ENCODE measurements at regions not wholly inside any gene's neighbourhood (a gene's known extent, or its start where the extent isn't known, plus 50 kb on each side); places are given as distances from the start of the nearest gene placed in this dataset.
"Not testable (repeated sequence)": the region's sequence is repeated elsewhere in the genome, so short reads cannot be mapped to it uniquely, and the experiment has no call there.

GRCh38 chr11:96817482-96818399 lies 427.9 kb downstream of the JRKL start:
- no peak overlapping the region for H3K4me3 ChIP-seq (replicated peaks in 1 of 2; ENCODE audit: low read depth in 2 of 2, low read length in 2 of 2)
- no peak for TF ChIP-seq CTCF (IDR thresholded peaks at IDR 0.05; ENCODE audit: low read depth, low read length)
- peak; percentile 36 to 39 for DNase-seq (ENCODE audit: low read depth in 2 of 2)

DNA sequence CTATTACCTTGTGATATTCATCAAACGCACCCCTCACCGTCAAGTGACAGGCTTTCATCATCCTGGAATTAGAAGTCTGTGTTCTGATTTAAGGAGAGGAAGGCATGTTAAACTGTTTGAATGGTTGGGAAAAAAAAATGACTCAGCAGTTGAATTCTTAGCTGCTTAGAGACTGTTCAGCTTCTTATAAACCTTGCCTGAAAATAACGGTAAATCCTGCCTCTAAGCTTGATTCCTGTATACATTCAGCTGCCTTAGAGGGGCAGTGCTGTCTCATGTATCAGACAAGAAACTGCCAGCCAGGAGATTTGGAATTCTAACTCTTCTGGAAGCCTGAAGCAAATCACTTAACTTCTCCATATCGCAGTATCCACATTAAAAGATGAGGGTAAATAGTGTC lies 437.4 kb downstream of the JRKL start:
- no peak overlapping the region for H3K4me3 ChIP-seq (replicated peaks in 1 of 2; ENCODE audit: low read depth in 2 of 2, low read length in 2 of 2)
- DNase-seq (ENCODE audit: low read depth in 2 of 2), result peak; percentile 22 to 83
- peak; percentile 9 for TF ChIP-seq CTCF (IDR thresholded peaks at IDR 0.05; ENCODE audit: low read depth, low read length)

- DNase-seq (ENCODE audit: low read depth in 2 of 2), result peak; percentile 18 to 22
- no peak overlapping the region for H3K4me3 ChIP-seq (replicated peaks in 1 of 2; ENCODE audit: low read depth in 2 of 2, low read length in 2 of 2)
- TF ChIP-seq CTCF (IDR thresholded peaks at IDR 0.05; ENCODE audit: low read depth, low read length), result no peak
These were observed 452.0 kb downstream of the JRKL start for GRCh38 chr11:96841792-96842191.

GRCh38 chr11:96842731-96843130 lies 452.9 kb downstream of the JRKL start:
- no peak for TF ChIP-seq CTCF (IDR thresholded peaks at IDR 0.05; ENCODE audit: low read depth, low read length)
- DNase-seq (ENCODE audit: low read depth in 2 of 2), result no peak
- H3K4me3 ChIP-seq (replicated peaks in 1 of 2; ENCODE audit: low read depth in 2 of 2, low read length in 2 of 2), result no peak overlapping the region

- H3K4me3 ChIP-seq (replicated peaks in 1 of 2; ENCODE audit: low read depth in 2 of 2, low read length in 2 of 2), result no peak overlapping the region
- TF ChIP-seq CTCF (IDR thresholded peaks at IDR 0.05; ENCODE audit: low read depth, low read length), result no peak
- DNase-seq (ENCODE audit: low read depth in 2 of 2), result no peak
These were observed 464.6 kb downstream of the JRKL start for GRCh38 chr11:96854425-96854824.

- DNase-seq (ENCODE audit: low read depth in 2 of 2); H3K4me3 ChIP-seq (replicated peaks in 1 of 2; ENCODE audit: low read depth in 2 of 2, low read length in 2 of 2): not testable (repeated sequence)
These were observed 471.9 kb downstream of the JRKL start for GRCh38 chr11:96861722-96862121.

GRCh38 chr11:96863520-96863919 lies 473.7 kb downstream of the JRKL start:
- DNase-seq (ENCODE audit: low read depth in 2 of 2), result peak in 1 of 2 donors; percentile 64
- no peak for TF ChIP-seq CTCF (IDR thresholded peaks at IDR 0.05; ENCODE audit: low read depth, low read length)
- no peak overlapping the region for H3K4me3 ChIP-seq (replicated peaks in 1 of 2; ENCODE audit: low read depth in 2 of 2, low read length in 2 of 2)
